CD4-positive, alpha-beta T cell (primary cell): ENCODE measurements at regions not wholly inside any gene's neighbourhood (a gene's known extent, or its start where the extent isn't known, plus 50 kb on each side); places are given as distances from the start of the nearest gene placed in this dataset.

Experiments
- ATAC-seq: fragments of 200-7000 bp; cut with Tn5 transposase; one replicate; pipeline ENCODE4 v1.10.0; 2022; ENCODE audit warnings: mild to moderate bottlenecking; ENCODE audit not compliant: poor library complexity
- CTCF ChIA-PET: fragments of 350-600 bp; sonication (Branson Sonifier 250); formaldehyde crosslinking; loops from one replicate; lab custom pipeline; 2021; ENCODE audit warnings: antibody characterized with exemption, inconsistent platforms; lab: Charles Lee
- POLR2A ChIA-PET: fragments of 350-600 bp; sonication (Branson Sonifier 250); formaldehyde crosslinking; loops from one replicate; lab custom pipeline; 2021; ENCODE audit warnings: antibody characterized with exemption, inconsistent platforms; lab: Charles Lee
- DNase-seq, 14 experiments: peaks; one replicate each; pipeline ENCODE4 v3.0.0-alpha.2; 2013 to 2020; ENCODE audit warnings: mixed read lengths in 2 of 14
- H3K27ac ChIP-seq, 2 donors: one replicate each; pipeline versions ENCODE4 v1.5.1 to v1.7.0; 2013; ENCODE audit warnings: low read length in 2 of 2, low read depth in 1 of 2, mild to moderate bottlenecking in 1 of 2
- H3K27me3 ChIP-seq, 2 experiments: 1 replicate in 1 of 2; 2 replicates in 1 of 2; pipeline versions ENCODE4 v1.6.1 to v1.7.0; 2013; ENCODE audit warnings: low read length in 2 of 2, control low read depth in 1 of 2, mild to moderate bottlenecking in 1 of 2, moderate library complexity in 1 of 2; ENCODE audit not compliant: insufficient read depth in 2 of 2, control insufficient read depth in 1 of 2
- H3K36me3 ChIP-seq: one replicate; pipeline ENCODE4 v1.6.1; 2013; ENCODE audit warnings: low read length, control low read depth; ENCODE audit not compliant: insufficient read depth
- H3K4me1 ChIP-seq: one replicate; pipeline ENCODE4 v1.6.1; 2013; ENCODE audit warnings: low read length, control low read depth; ENCODE audit not compliant: insufficient read depth
- H3K4me3 ChIP-seq: one replicate; pipeline ENCODE4 v1.5.1; 2013; ENCODE audit warnings: mild to moderate bottlenecking, low read length, moderate library complexity
- H3K9me3 ChIP-seq, 2 experiments: 1 replicate in 1 of 2; 2 replicates in 1 of 2; pipeline versions ENCODE4 v1.6.1 to v1.7.0; 2013; ENCODE audit warnings: low read length in 2 of 2, mild to moderate bottlenecking in 2 of 2, control low read depth in 1 of 2, moderate library complexity in 1 of 2; ENCODE audit not compliant: control insufficient read depth in 1 of 2, insufficient read depth in 1 of 2
- H3K27ac Mint-ChIP-seq: one replicate; pipeline ENCODE4 v1.8.0; 2020; ENCODE audit warnings: mixed read lengths
- H3K27me3 Mint-ChIP-seq: one replicate; pipeline ENCODE4 v1.8.0; 2021; ENCODE audit warnings: mixed read lengths
- H3K36me3 Mint-ChIP-seq: one replicate; pipeline ENCODE4 v1.8.0; 2021; ENCODE audit warnings: low read depth, mixed read lengths
- H3K4me1 Mint-ChIP-seq: one replicate; pipeline ENCODE4 v1.8.0; 2021; ENCODE audit warnings: low read depth, mixed read lengths
- H3K4me3 Mint-ChIP-seq: one replicate; pipeline ENCODE4 v1.8.0; 2020; ENCODE audit warnings: mild to moderate bottlenecking, mixed read lengths
- H3K9me3 Mint-ChIP-seq: one replicate; pipeline ENCODE4 v1.8.0; 2020; ENCODE audit warnings: mixed read lengths
- intact Hi-C, 2 experiments: fragments of 100-400 bp; cut with DNase I in 1 of 2; cut with micrococcal nuclease in 1 of 2; formaldehyde crosslinking; loops; one replicate each; pipeline versions ENCODE4 v1.15.1 to v1.9.0; 2023 to 2025; cut with DNase I, micrococcal nuclease
- TF ChIP-seq, protein P1 (sequence below): fragments of 200-600 bp; IDR thresholded peaks from one replicate; pipeline ENCODE4 v1.8.0; 2022; ENCODE audit warnings: antibody characterized with exemption, mild to moderate bottlenecking

DNA sequence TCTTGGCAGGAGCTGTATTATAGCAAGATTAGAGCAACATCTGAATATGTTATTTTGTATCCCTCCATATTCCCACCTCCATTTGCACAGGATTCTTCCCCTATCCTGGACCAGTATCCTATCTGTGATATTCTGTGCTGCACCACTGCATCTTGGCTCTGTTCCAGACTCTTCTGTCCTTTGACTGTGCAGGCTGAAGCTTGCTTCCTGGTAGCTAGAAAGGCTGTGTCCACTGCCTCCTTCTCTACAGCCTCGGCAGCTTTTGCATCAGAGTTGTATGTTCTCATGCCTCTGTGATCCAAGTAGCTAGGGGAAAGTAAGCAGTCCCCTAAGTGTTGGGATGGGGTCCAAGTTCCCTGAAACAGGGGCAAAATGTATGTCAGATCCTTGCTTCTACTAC, 104.1 kb downstream of the GAS1 start:
- intact Hi-C loops = no loop called here
- Histone ChIP-seq H3K4me3 (no peak overlapping the region), H3K4me1 (no peaks in the 10 kb centered on the region), H3K27ac (no peak overlapping the region), H3K27me3 (peaks cover 0 to 3% of the 10 kb centered on the region in 2 experiments), H3K36me3 (no peaks in the 10 kb centered on the region), H3K9me3 (peaks cover 0 to 4% of the 10 kb centered on the region in 2 experiments)
- no peaks in the 10 kb centered on the region for H3K36me3 Mint-ChIP-seq
- H3K4me1 Mint-ChIP-seq = no peaks in the 10 kb centered on the region
- H3K9me3 Mint-ChIP-seq = no peaks in the 10 kb centered on the region
- TF ChIP-seq, protein P1, sequence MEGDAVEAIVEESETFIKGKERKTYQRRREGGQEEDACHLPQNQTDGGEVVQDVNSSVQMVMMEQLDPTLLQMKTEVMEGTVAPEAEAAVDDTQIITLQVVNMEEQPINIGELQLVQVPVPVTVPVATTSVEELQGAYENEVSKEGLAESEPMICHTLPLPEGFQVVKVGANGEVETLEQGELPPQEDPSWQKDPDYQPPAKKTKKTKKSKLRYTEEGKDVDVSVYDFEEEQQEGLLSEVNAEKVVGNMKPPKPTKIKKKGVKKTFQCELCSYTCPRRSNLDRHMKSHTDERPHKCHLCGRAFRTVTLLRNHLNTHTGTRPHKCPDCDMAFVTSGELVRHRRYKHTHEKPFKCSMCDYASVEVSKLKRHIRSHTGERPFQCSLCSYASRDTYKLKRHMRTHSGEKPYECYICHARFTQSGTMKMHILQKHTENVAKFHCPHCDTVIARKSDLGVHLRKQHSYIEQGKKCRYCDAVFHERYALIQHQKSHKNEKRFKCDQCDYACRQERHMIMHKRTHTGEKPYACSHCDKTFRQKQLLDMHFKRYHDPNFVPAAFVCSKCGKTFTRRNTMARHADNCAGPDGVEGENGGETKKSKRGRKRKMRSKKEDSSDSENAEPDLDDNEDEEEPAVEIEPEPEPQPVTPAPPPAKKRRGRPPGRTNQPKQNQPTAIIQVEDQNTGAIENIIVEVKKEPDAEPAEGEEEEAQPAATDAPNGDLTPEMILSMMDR = no peak
- H3K4me3 Mint-ChIP-seq = no peak overlapping the region
- no peak overlapping the region for H3K27ac Mint-ChIP-seq
- ATAC-seq (no peak), DNase-seq (no peak)
- H3K27me3 Mint-ChIP-seq = peaks cover 4% of the 10 kb centered on the region
- ChIA-PET CTCF (no interaction called here), POLR2A (no interaction called here)

DNA sequence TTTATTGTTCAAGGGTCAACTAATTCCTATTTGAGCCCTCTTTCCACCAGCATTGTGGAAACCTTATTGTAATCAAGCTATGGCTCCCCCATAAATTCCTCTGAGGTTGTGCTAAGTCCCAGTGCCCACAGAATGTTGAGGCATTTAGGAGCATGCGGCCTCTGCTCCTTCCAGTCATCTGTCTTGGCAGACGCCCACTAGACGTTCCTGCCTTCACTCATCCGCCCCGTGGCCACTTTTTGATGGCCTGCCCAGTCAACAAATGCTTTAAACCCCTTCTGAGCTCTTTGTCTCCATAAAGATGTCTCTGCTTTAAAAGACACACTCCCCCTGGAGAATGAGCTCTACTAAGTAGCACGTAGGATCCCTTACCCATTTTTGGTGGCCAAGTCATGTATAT, 104.7 kb downstream of the GAS1 start:
- CTCF ChIA-PET = no interaction called here
- intact Hi-C loops = no loop called here
- Histone ChIP-seq H3K27me3 (peaks cover 0 to 3% of the 10 kb centered on the region in 2 experiments), H3K36me3 (no peaks in the 10 kb centered on the region), H3K4me1 (no peaks in the 10 kb centered on the region), H3K27ac (no peak overlapping the region), H3K9me3 (peaks cover 0 to 3% of the 10 kb centered on the region in 2 experiments), H3K4me3 (no peak overlapping the region)
- Mint-ChIP-seq H3K27ac (no peak overlapping the region), H3K9me3 (no peaks in the 10 kb centered on the region), H3K4me1 (no peaks in the 10 kb centered on the region), H3K36me3 (no peaks in the 10 kb centered on the region), H3K4me3 (no peak overlapping the region), H3K27me3 (peaks cover 4% of the 10 kb centered on the region)
- no peak for DNase-seq
- no peak for ATAC-seq
- TF ChIP-seq, protein P1 = no peak
- POLR2A ChIA-PET = no interaction called here

DNA sequence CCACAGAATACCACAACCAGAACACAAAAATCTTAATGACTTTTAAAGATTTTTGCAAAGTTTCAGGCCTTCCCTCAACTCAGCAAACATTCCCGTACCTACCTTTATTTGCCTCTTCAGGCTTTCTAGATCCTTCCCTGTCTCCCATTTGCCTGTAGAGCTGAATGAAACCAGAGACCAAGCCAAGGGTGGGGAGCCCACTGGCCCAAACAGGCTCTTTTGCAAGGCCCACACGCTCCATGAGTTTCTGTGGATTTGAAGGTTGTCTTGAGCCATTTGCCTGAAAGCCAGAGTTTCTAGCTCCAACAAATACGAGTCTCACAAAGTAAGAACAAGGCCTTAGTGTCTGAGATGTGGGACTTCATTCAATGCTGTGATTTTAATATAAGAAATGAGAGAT, 107.8 kb downstream of the GAS1 start:
- intact Hi-C loops = no loop called here

More for the DNA sequence above, 107.8 kb downstream of the GAS1 start:
- Histone ChIP-seq H3K4me1 (no peaks in the 10 kb centered on the region), H3K27me3 (peaks cover 3 to 6% of the 10 kb centered on the region in 2 experiments), H3K36me3 (no peaks in the 10 kb centered on the region), H3K9me3 (no peaks in the 10 kb centered on the region), H3K27ac (no peak overlapping the region), H3K4me3 (no peak overlapping the region)
- TF ChIP-seq, protein P1 = no peak
- DNase-seq (no peak), ATAC-seq (no peak)
- CTCF ChIA-PET = no interaction called here
- Mint-ChIP-seq H3K27me3 (peaks cover 25% of the 10 kb centered on the region), H3K4me1 (no peaks in the 10 kb centered on the region), H3K27ac (no peak overlapping the region), H3K4me3 (no peak overlapping the region), H3K36me3 (no peaks in the 10 kb centered on the region), H3K9me3 (no peaks in the 10 kb centered on the region)
- POLR2A ChIA-PET = no interaction called here
